BLaER1 treated with 17β-estradiol and CSF1 and Interleukin-3, amounts not matched to agents 10 nM and 100 nM (cell line): ENCODE measurements at regions not wholly inside any gene's neighbourhood (a gene's known extent, or its start where the extent isn't known, plus 50 kb on each side); places are given as distances from the start of the nearest gene placed in this dataset.

Experiments
- H3K27ac ChIP-seq, 11 experiments: shearing (Covaris generic); formaldehyde crosslinking; 2 replicates each; pipeline ENCODE4 v1.8.1; 2022
- H3K27me3 ChIP-seq, 11 experiments: shearing (Covaris generic); formaldehyde crosslinking; 2 replicates each; pipeline ENCODE4 v1.8.1; 2022
- H3K36me3 ChIP-seq, 11 experiments: shearing (Covaris generic); formaldehyde crosslinking; 2 replicates each; pipeline ENCODE4 v1.8.1; 2022
- H3K4me1 ChIP-seq, 10 experiments: shearing (Covaris generic); formaldehyde crosslinking; 2 replicates each; pipeline ENCODE4 v1.8.1; 2022
- H3K4me2 ChIP-seq, 11 experiments: shearing (Covaris generic); formaldehyde crosslinking; 2 replicates each; pipeline ENCODE4 v1.8.1; 2022
- H3K4me3 ChIP-seq, 10 experiments: shearing (Covaris generic); formaldehyde crosslinking; 2 replicates each; pipeline ENCODE4 v1.8.1; 2022
- H3K9ac ChIP-seq, 11 experiments: shearing (Covaris generic); formaldehyde crosslinking; 2 replicates each; pipeline ENCODE4 v1.8.1; 2022
- H3K9me3 ChIP-seq, 11 experiments: shearing (Covaris generic); formaldehyde crosslinking; replicated peaks in 1 of 11; 2 replicates each; pipeline ENCODE4 v1.8.1; 2022
- H4K20me1 ChIP-seq, 11 experiments: shearing (Covaris generic); formaldehyde crosslinking; 2 replicates each; pipeline ENCODE4 v1.8.1; 2022
- Cebpa-rat ChIP-seq, 11 experiments: shearing (Covaris generic); IDR thresholded peaks; 2 replicates each; pipeline ENCODE4 v1.8.1; 2022

DNA sequence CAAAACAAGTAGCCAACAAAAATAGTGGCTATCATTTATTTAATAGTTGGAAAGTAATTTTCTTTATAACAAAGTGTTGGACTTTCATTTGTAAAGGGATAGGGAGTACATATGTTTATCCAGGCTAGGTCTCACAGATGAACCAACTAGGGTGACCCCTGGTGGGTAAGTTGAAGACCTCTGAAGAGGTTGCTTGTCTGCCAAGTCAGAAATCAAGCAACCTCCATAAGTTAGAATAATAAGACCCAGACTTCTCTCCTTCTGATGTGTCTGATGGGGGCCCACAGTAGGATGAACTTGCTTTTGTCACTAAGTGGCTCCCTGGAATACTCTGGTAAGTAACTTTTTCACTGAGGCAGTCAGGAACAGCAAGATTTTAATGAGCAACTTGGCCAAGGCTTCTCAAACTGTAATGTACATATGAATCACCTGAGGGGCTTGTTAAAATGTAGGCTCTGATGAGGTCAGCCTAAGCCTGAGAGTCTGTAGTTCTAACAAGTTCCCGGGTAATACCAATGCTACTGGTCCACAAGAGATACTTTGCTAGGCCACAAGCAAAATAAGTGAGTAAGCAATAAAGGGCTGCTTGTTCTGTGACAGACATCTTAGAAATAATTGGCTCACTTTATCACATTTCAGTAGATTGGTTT, 319.6 kb downstream of the PIK3C3 start:
- Histone ChIP-seq H4K20me1 (no peaks in the 10 kb centered on the region), H3K4me2 (no peak overlapping the region), H3K4me3 (no peak overlapping the region), H3K9ac (no peak overlapping the region), H3K27me3 (no peaks in the 10 kb centered on the region), H3K27ac (no peak overlapping the region), H3K4me1 (peaks cover 0 to 15% (median 7%) of the 10 kb centered on the region in 10 experiments; a peak in 9 of 20 replicates), H3K36me3 (no peaks in the 10 kb centered on the region), H3K9me3 (no peaks in the 10 kb centered on the region)
- no peak for TF ChIP-seq Cebpa-rat (IDR thresholded peaks at IDR 0.05)

DNA sequence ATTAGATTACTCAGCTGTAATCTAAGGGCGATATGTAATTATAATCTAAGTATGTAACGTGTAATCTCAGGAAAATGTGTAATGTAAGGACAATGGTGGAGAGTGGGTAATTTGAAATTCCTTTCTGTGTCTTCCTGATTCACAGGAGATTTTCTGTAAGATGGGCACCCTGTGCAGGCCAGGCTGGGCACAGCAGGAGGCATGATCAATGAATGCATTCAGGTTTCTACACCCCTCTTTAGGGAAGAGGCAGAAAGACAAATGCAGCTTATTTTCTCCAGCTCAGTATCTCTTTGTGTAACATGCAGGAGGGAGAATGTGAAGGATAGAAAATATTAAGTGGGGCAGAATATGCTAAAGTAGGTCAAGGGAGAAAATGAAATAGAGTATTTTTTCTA, 320.1 kb downstream of the PIK3C3 start:
- H3K27ac ChIP-seq = no peak overlapping the region
- H3K4me2 ChIP-seq = peak overlapping the region in 2 of 11 experiments; percentile 12 to 23; a peak in 1 of 22 replicates
- H3K36me3 ChIP-seq = no peaks in the 10 kb centered on the region
- peaks cover 0 to 15% (median 7%) of the 10 kb centered on the region in 10 experiments; a peak in 9 of 20 replicates for H3K4me1 ChIP-seq
- no peak overlapping the region for H3K4me3 ChIP-seq
- no peak for TF ChIP-seq Cebpa-rat (IDR thresholded peaks at IDR 0.05)
- H3K27me3 ChIP-seq = no peaks in the 10 kb centered on the region
- no peak overlapping the region for H3K9ac ChIP-seq
- no peaks in the 10 kb centered on the region for H3K9me3 ChIP-seq
- H4K20me1 ChIP-seq = no peaks in the 10 kb centered on the region

DNA sequence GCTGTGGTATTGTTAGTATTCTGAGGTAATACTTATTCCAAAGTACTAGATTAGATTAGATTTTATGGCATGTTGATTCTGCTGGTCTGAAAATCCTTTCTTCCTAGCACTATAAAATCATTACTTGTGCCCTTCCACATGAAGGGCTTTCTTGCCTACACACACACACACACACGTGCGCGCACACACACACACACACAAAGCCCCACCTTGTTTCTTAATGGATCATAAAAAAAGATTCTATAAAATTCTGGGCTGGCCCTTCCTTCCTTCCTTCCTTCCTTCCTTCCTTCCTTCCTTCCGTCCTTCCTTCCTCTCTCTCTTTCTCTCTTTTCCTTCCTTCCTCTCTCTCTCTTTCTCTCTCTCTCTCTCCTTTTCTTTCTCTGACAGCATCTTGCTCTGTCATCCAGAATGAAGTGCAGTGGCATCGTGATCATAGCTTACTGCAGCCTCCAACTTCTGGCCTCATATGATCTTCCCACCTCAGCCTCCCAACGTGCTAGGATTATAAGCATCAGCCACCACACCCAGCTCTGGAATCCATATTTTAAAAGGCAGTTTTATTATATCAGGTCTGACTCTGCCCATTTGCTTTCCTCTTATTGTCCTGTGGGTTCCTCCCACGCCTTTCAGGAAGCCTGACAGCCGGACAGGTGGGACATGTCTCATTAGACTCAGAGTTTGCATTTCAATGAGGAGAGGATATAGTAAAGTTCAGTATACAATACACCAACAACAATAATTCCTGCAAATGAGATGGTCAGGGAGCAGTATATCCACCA, 321.1 kb downstream of the PIK3C3 start:
- no peak for TF ChIP-seq Cebpa-rat (IDR thresholded peaks at IDR 0.05)
- no peak overlapping the region for H3K4me3 ChIP-seq
- no peaks in the 10 kb centered on the region for H3K36me3 ChIP-seq
- no peaks in the 10 kb centered on the region for H4K20me1 ChIP-seq
- no peaks in the 10 kb centered on the region for H3K9me3 ChIP-seq
- H3K27me3 ChIP-seq = no peaks in the 10 kb centered on the region
- no peak overlapping the region for H3K9ac ChIP-seq
- H3K27ac ChIP-seq = no peak overlapping the region
- H3K4me2 ChIP-seq = 0 out of 22 replicates have a peak overlapping the region, but pooled peaks of 1 of the 11 experiments have one; percentile 23
- peaks cover 0 to 15% (median 7%) of the 10 kb centered on the region in 10 experiments; a peak in 9 of 20 replicates for H3K4me1 ChIP-seq

DNA sequence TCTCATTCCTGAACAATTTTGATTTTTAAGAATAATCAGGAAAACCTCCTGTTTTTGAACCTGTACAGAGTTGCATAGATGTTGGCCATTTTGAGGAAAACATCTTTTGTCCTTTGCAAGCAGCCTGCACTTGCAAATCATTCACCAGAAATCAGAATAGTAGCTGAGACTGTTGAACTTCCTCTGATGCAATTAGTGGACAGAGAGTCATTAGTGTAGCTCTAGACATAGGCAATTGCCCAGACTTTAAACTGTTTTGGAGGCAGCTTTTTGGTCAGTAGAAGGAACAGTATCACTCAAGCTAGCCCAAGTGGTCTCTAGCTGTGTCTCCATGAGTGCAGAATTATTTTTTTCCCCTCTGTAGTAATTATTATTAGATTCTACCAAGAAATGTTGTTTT, 326.1 kb downstream of the PIK3C3 start:
- H3K27ac ChIP-seq = no peak overlapping the region
- no peaks in the 10 kb centered on the region for H3K27me3 ChIP-seq
- H3K9me3 ChIP-seq = no peaks in the 10 kb centered on the region
- no peak overlapping the region for H3K9ac ChIP-seq
- H3K4me2 ChIP-seq = no peak overlapping the region
- no peaks in the 10 kb centered on the region for H4K20me1 ChIP-seq
- H3K4me3 ChIP-seq = no peak overlapping the region
- peaks cover 0 to 3% (median under 1%) of the 10 kb centered on the region in 10 experiments; a peak in 5 of 20 replicates for H3K4me1 ChIP-seq
- no peak for TF ChIP-seq Cebpa-rat (IDR thresholded peaks at IDR 0.05)
- no peaks in the 10 kb centered on the region for H3K36me3 ChIP-seq

DNA sequence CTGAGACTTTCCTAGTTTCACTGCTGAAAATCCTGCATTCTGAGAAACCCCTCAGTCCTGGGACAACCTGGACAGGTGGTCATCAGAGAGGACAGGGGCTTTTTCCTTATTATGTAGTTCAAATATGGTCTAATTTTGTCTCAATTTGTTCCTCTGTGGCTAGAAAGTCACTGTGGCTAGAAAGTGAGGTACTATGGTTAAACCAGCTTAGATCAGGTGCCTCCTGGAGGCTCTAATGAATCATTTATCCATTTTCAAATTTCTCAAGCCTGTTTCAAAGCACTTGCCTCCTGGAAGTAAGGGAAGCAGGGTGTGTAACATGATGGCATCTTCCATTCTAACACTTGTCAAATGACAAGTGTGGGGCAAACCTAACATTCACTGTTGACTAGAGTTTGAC, 326.8 kb downstream of the PIK3C3 start:
- H3K4me2 ChIP-seq = no peak overlapping the region
- no peaks in the 10 kb centered on the region for H3K27me3 ChIP-seq
- H4K20me1 ChIP-seq = no peaks in the 10 kb centered on the region
- H3K36me3 ChIP-seq = no peaks in the 10 kb centered on the region
- H3K9ac ChIP-seq = no peak overlapping the region
- no peak overlapping the region for H3K27ac ChIP-seq
- TF ChIP-seq Cebpa-rat (IDR thresholded peaks at IDR 0.05) = no peak
- no peaks in the 10 kb centered on the region for H3K4me1 ChIP-seq
- H3K9me3 ChIP-seq = no peaks in the 10 kb centered on the region
- H3K4me3 ChIP-seq = no peak overlapping the region

DNA sequence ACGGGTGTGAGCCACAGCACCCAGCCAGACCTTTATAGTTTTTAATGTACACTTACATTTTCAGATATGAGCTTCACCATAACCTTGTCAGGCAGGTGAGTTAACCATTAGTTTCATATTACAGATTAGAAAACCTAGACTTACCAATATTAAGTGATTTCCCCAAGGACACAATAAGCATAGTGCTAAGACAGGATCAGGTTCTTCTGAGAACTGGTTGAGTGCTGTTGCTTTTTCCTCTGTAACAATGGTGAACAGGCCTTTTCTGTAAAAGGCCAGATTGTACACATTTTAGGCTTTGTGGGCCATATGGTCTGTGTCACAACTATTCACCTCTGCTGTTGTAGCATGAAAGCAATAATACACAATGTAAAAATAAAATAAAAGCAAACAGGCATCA, 332.0 kb downstream of the PIK3C3 start:
- no peaks in the 10 kb centered on the region for H3K9me3 ChIP-seq
- no peaks in the 10 kb centered on the region for H3K36me3 ChIP-seq
- no peak for TF ChIP-seq Cebpa-rat (IDR thresholded peaks at IDR 0.05)
- H3K4me1 ChIP-seq = no peaks in the 10 kb centered on the region
- H3K4me2 ChIP-seq = no peak overlapping the region
- H3K4me3 ChIP-seq = no peak overlapping the region
- no peak overlapping the region for H3K9ac ChIP-seq
- H3K27me3 ChIP-seq = no peaks in the 10 kb centered on the region
- no peaks in the 10 kb centered on the region for H4K20me1 ChIP-seq
- H3K27ac ChIP-seq = no peak overlapping the region

DNA sequence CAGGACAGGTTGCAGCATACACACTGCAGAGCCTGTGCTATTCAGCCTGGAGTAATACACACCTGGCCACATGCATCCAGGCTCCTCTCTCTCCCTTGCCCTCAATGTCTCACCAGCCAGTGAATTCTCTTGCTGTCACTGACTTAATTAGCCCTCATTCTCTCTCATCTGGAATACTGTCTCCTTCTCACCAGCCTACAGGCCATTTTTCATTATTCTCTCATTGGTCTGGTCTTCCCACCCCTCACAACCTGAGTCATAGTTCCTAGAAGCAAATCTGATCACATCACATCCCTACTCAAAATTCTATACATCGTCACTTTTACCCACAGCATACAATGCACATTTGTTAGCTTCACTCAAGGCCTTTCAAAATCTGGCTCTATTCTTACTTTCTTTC, 333.1 kb downstream of the PIK3C3 start:
- Histone ChIP-seq H3K4me3 (no peak overlapping the region), H3K27ac (no peak overlapping the region), H3K4me1 (no peaks in the 10 kb centered on the region), H3K9me3 (no peaks in the 10 kb centered on the region), H3K4me2 (no peak overlapping the region), H3K27me3 (no peaks in the 10 kb centered on the region), H4K20me1 (no peaks in the 10 kb centered on the region), H3K36me3 (no peaks in the 10 kb centered on the region), H3K9ac (no peak overlapping the region)
- TF ChIP-seq Cebpa-rat (IDR thresholded peaks at IDR 0.05) = no peak

DNA sequence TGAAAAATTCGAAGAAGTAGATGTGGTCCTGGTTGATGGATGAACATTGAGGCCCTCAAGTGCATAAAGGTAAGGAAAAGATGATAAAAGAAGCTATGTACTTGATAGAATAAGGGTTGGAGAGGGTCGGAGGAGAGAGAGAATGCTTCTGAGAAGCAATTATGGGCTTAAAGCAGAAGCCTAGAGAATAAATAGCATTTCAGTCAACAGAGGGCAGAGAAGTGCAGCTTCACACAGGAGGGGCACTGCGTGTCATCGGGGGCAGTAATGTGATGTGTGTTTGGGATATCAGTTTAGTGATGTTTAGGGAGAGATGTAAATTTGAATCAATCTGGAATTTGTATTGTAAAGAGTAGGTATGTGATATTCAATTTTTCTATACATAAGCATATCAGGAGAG, 334.5 kb downstream of the PIK3C3 start:
- Histone ChIP-seq H3K4me1 (no peaks in the 10 kb centered on the region), H3K4me3 (no peak overlapping the region), H3K36me3 (no peaks in the 10 kb centered on the region), H4K20me1 (no peaks in the 10 kb centered on the region), H3K9ac (no peak overlapping the region), H3K27ac (no peak overlapping the region), H3K4me2 (no peak overlapping the region), H3K27me3 (no peaks in the 10 kb centered on the region), H3K9me3 (no peaks in the 10 kb centered on the region)
- TF ChIP-seq Cebpa-rat (IDR thresholded peaks at IDR 0.05) = no peak

DNA sequence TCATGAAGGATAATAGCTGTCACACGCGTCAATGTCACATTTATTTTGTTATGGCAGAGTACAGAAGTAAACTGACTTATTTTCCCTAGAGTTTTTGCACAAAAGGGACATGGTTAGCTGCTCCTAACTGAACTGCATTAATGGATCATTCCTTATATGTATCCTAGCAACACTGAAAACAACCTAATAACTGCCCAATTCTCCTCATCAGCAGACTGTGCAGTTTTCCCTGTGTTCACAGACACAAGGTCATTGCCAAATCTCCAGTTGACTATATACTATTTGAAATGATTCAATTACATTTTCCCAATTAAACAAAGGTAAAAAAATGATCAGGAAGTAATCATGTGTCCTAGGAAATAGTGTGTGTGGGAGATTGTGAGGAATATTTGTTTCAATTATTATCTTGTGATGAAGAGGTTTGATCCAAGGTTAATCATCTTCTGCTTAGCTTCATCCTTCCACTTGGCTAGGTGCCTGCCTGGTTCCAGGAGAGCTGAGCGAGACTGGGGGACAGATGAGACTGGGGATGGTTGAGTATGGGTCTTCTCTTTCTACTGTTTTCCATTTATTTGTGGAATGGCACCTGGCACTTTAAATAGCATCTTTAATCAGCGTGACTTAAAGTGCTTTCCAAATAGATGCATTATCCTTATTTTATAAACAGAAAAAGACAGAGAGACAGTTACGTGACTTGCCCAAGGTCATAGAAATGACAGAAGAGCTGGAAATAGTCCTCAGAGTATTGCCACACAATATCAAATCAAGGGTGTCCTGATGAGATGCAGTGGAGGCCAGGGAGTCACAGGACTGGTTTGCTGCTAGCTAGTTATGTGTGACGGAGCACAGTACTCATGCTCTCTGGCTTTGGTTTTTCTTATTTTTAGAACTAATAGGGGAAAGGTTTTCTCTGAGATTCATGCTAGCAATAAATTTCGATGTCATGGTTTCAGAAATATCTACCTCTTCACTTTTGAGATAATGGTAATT, 335.6 kb downstream of the PIK3C3 start:
- no peaks in the 10 kb centered on the region for H3K9me3 ChIP-seq
- H3K4me1 ChIP-seq = no peaks in the 10 kb centered on the region
- no peak for TF ChIP-seq Cebpa-rat (IDR thresholded peaks at IDR 0.05)
- H4K20me1 ChIP-seq = no peaks in the 10 kb centered on the region
- H3K4me2 ChIP-seq = no peak overlapping the region
- H3K9ac ChIP-seq = no peak overlapping the region
- no peaks in the 10 kb centered on the region for H3K27me3 ChIP-seq
- no peak overlapping the region for H3K27ac ChIP-seq
- H3K4me3 ChIP-seq = no peak overlapping the region
- H3K36me3 ChIP-seq = no peaks in the 10 kb centered on the region
